ENCODE measurements at regions not wholly inside any gene's neighbourhood (a gene's known extent, or its start where the extent isn't known, plus 50 kb on each side); places are given as distances from the start of the nearest gene placed in this dataset.

GRCh38 chr7:11895337-11895736 lies 63.3 kb upstream of the THSD7A start:
- H3K27me3 ChIP-seq (ENCODE audit: control insufficient read depth in 1 of 2, insufficient read depth in 2 of 2, low read length in 2 of 2), result no peaks in the 10 kb centered on the region
- no peak overlapping the region for H3K9ac ChIP-seq (ENCODE audit: low read length in 2 of 2)
- H3K36me3 ChIP-seq (ENCODE audit: control insufficient read depth in 2 of 2, insufficient read depth in 2 of 2, low read length in 2 of 2), result no peaks in the 10 kb centered on the region
- no peak overlapping the region for H3K27ac ChIP-seq (ENCODE audit: low read length)
- no peak overlapping the region for H3K4me3 ChIP-seq (ENCODE audit: low read length in 2 of 2)
- no peaks in the 10 kb centered on the region for H3K4me1 ChIP-seq (ENCODE audit: control insufficient read depth, insufficient read depth, low read length)
- H3K9me3 ChIP-seq (ENCODE audit: control insufficient read depth in 2 of 2, low read length in 2 of 2), result no peaks in the 10 kb centered on the region

GRCh38 chr7:11896663-11897062 lies 64.7 kb upstream of the THSD7A start:
- Histone ChIP-seq H3K27me3 (ENCODE audit: control insufficient read depth in 1 of 2, insufficient read depth in 2 of 2, low read length in 2 of 2) (no peaks in the 10 kb centered on the region), H3K36me3 (ENCODE audit: control insufficient read depth in 2 of 2, insufficient read depth in 2 of 2, low read length in 2 of 2) (no peaks in the 10 kb centered on the region), H3K4me3 (ENCODE audit: low read length in 2 of 2) (no peak overlapping the region), H3K9ac (ENCODE audit: low read length in 2 of 2) (no peak overlapping the region), H3K27ac (ENCODE audit: low read length) (no peak overlapping the region), H3K9me3 (ENCODE audit: control insufficient read depth in 2 of 2, low read length in 2 of 2) (no peaks in the 10 kb centered on the region), H3K4me1 (ENCODE audit: control insufficient read depth, insufficient read depth, low read length) (no peaks in the 10 kb centered on the region)

- Histone ChIP-seq H3K9me3 (ENCODE audit: control insufficient read depth in 2 of 2, low read length in 2 of 2) (no peaks in the 10 kb centered on the region), H3K27me3 (ENCODE audit: control insufficient read depth in 1 of 2, insufficient read depth in 2 of 2, low read length in 2 of 2) (no peaks in the 10 kb centered on the region), H3K4me3 (ENCODE audit: low read length in 2 of 2) (no peak overlapping the region), H3K4me1 (ENCODE audit: control insufficient read depth, insufficient read depth, low read length) (no peaks in the 10 kb centered on the region), H3K9ac (ENCODE audit: low read length in 2 of 2) (no peak overlapping the region), H3K36me3 (ENCODE audit: control insufficient read depth in 2 of 2, insufficient read depth in 2 of 2, low read length in 2 of 2) (no peaks in the 10 kb centered on the region), H3K27ac (ENCODE audit: low read length) (no peak overlapping the region)
Measured at GRCh38 chr7:11899247-11899646, 67.2 kb upstream of the THSD7A start.

GRCh38 chr7:11910253-11910652 lies 78.3 kb upstream of the THSD7A start:
- no peaks in the 10 kb centered on the region for H3K9me3 ChIP-seq (ENCODE audit: control insufficient read depth in 2 of 2, low read length in 2 of 2)
- H3K27me3 ChIP-seq (ENCODE audit: control insufficient read depth in 1 of 2, insufficient read depth in 2 of 2, low read length in 2 of 2), result no peaks in the 10 kb centered on the region
- H3K9ac ChIP-seq (ENCODE audit: low read length in 2 of 2), result no peak overlapping the region
- no peak overlapping the region for H3K4me3 ChIP-seq (ENCODE audit: low read length in 2 of 2)
- no peak overlapping the region for H3K27ac ChIP-seq (ENCODE audit: low read length)
- no peaks in the 10 kb centered on the region for H3K4me1 ChIP-seq (ENCODE audit: control insufficient read depth, insufficient read depth, low read length)
- H3K36me3 ChIP-seq (ENCODE audit: control insufficient read depth in 2 of 2, insufficient read depth in 2 of 2, low read length in 2 of 2), result no peaks in the 10 kb centered on the region

- Histone ChIP-seq H3K9ac (ENCODE audit: low read length in 2 of 2) (no peak overlapping the region), H3K4me3 (ENCODE audit: low read length in 2 of 2) (no peak overlapping the region), H3K4me1 (ENCODE audit: control insufficient read depth, insufficient read depth, low read length) (no peaks in the 10 kb centered on the region), H3K27me3 (ENCODE audit: control insufficient read depth in 1 of 2, insufficient read depth in 2 of 2, low read length in 2 of 2) (no peaks in the 10 kb centered on the region), H3K9me3 (ENCODE audit: control insufficient read depth in 2 of 2, low read length in 2 of 2) (no peaks in the 10 kb centered on the region), H3K27ac (ENCODE audit: low read length) (no peak overlapping the region), H3K36me3 (ENCODE audit: control insufficient read depth in 2 of 2, insufficient read depth in 2 of 2, low read length in 2 of 2) (no peaks in the 10 kb centered on the region)
Measured at GRCh38 chr7:11911900-11912299, 79.9 kb upstream of the THSD7A start.

GRCh38 chr7:11914645-11915044 lies 82.6 kb upstream of the THSD7A start:
- Histone ChIP-seq H3K36me3 (ENCODE audit: control insufficient read depth in 2 of 2, insufficient read depth in 2 of 2, low read length in 2 of 2) (no peaks in the 10 kb centered on the region), H3K4me1 (ENCODE audit: control insufficient read depth, insufficient read depth, low read length) (no peaks in the 10 kb centered on the region), H3K27me3 (ENCODE audit: control insufficient read depth in 1 of 2, insufficient read depth in 2 of 2, low read length in 2 of 2) (no peaks in the 10 kb centered on the region), H3K4me3 (ENCODE audit: low read length in 2 of 2) (no peak overlapping the region), H3K9me3 (ENCODE audit: control insufficient read depth in 2 of 2, low read length in 2 of 2) (peaks cover 0 to 3% of the 10 kb centered on the region in 2 donors), H3K27ac (ENCODE audit: low read length) (no peak overlapping the region), H3K9ac (ENCODE audit: low read length in 2 of 2) (no peak overlapping the region)

GRCh38 chr7:11923376-11923930 lies 91.5 kb upstream of the THSD7A start:
- no peaks in the 10 kb centered on the region for H3K27me3 ChIP-seq (ENCODE audit: control insufficient read depth in 1 of 2, insufficient read depth in 2 of 2, low read length in 2 of 2)
- no peak overlapping the region for H3K4me3 ChIP-seq (ENCODE audit: low read length in 2 of 2)
- H3K9ac ChIP-seq (ENCODE audit: low read length in 2 of 2), result no peak overlapping the region
- no peaks in the 10 kb centered on the region for H3K36me3 ChIP-seq (ENCODE audit: control insufficient read depth in 2 of 2, insufficient read depth in 2 of 2, low read length in 2 of 2)
- no peaks in the 10 kb centered on the region for H3K4me1 ChIP-seq (ENCODE audit: control insufficient read depth, insufficient read depth, low read length)
- H3K27ac ChIP-seq (ENCODE audit: low read length), result no peak overlapping the region
- H3K9me3 ChIP-seq (ENCODE audit: control insufficient read depth in 2 of 2, low read length in 2 of 2), result peaks cover 0 to 3% of the 10 kb centered on the region in 2 donors

GRCh38 chr7:11931307-11931706 lies 99.3 kb upstream of the THSD7A start:
- no peak overlapping the region for H3K4me3 ChIP-seq (ENCODE audit: low read length in 2 of 2)
- H3K27me3 ChIP-seq (ENCODE audit: control insufficient read depth in 1 of 2, insufficient read depth in 2 of 2, low read length in 2 of 2), result no peaks in the 10 kb centered on the region
- no peak overlapping the region for H3K9ac ChIP-seq (ENCODE audit: low read length in 2 of 2)
- H3K27ac ChIP-seq (ENCODE audit: low read length), result no peak overlapping the region
- H3K36me3 ChIP-seq (ENCODE audit: control insufficient read depth in 2 of 2, insufficient read depth in 2 of 2, low read length in 2 of 2), result no peaks in the 10 kb centered on the region
- no peaks in the 10 kb centered on the region for H3K9me3 ChIP-seq (ENCODE audit: control insufficient read depth in 2 of 2, low read length in 2 of 2)
- H3K4me1 ChIP-seq (ENCODE audit: control insufficient read depth, insufficient read depth, low read length), result no peaks in the 10 kb centered on the region

GRCh38 chr7:11934796-11935195 lies 102.8 kb upstream of the THSD7A start:
- Histone ChIP-seq H3K9me3 (ENCODE audit: control insufficient read depth in 2 of 2, low read length in 2 of 2) (no peaks in the 10 kb centered on the region), H3K36me3 (ENCODE audit: control insufficient read depth in 2 of 2, insufficient read depth in 2 of 2, low read length in 2 of 2) (no peaks in the 10 kb centered on the region), H3K27me3 (ENCODE audit: control insufficient read depth in 1 of 2, insufficient read depth in 2 of 2, low read length in 2 of 2) (no peaks in the 10 kb centered on the region), H3K4me3 (ENCODE audit: low read length in 2 of 2) (no peak overlapping the region), H3K4me1 (ENCODE audit: control insufficient read depth, insufficient read depth, low read length) (no peaks in the 10 kb centered on the region), H3K9ac (ENCODE audit: low read length in 2 of 2) (no peak overlapping the region), H3K27ac (ENCODE audit: low read length) (no peak overlapping the region)

GRCh38 chr7:11935905-11936304 lies 103.9 kb upstream of the THSD7A start:
- Histone ChIP-seq H3K27me3 (ENCODE audit: control insufficient read depth in 1 of 2, insufficient read depth in 2 of 2, low read length in 2 of 2) (no peaks in the 10 kb centered on the region), H3K36me3 (ENCODE audit: control insufficient read depth in 2 of 2, insufficient read depth in 2 of 2, low read length in 2 of 2) (no peaks in the 10 kb centered on the region), H3K9ac (ENCODE audit: low read length in 2 of 2) (no peak overlapping the region), H3K4me3 (ENCODE audit: low read length in 2 of 2) (no peak overlapping the region), H3K4me1 (ENCODE audit: control insufficient read depth, insufficient read depth, low read length) (no peaks in the 10 kb centered on the region), H3K27ac (ENCODE audit: low read length) (no peak overlapping the region), H3K9me3 (ENCODE audit: control insufficient read depth in 2 of 2, low read length in 2 of 2) (no peaks in the 10 kb centered on the region)

GRCh38 chr7:11946794-11947193 lies 114.8 kb upstream of the THSD7A start:
- no peak overlapping the region for H3K9ac ChIP-seq (ENCODE audit: low read length in 2 of 2)
- H3K27me3 ChIP-seq (ENCODE audit: control insufficient read depth in 1 of 2, insufficient read depth in 2 of 2, low read length in 2 of 2), result no peaks in the 10 kb centered on the region
- no peaks in the 10 kb centered on the region for H3K9me3 ChIP-seq (ENCODE audit: control insufficient read depth in 2 of 2, low read length in 2 of 2)
- no peak overlapping the region for H3K4me3 ChIP-seq (ENCODE audit: low read length in 2 of 2)
- H3K27ac ChIP-seq (ENCODE audit: low read length), result no peak overlapping the region
- H3K36me3 ChIP-seq (ENCODE audit: control insufficient read depth in 2 of 2, insufficient read depth in 2 of 2, low read length in 2 of 2), result no peaks in the 10 kb centered on the region
- no peaks in the 10 kb centered on the region for H3K4me1 ChIP-seq (ENCODE audit: control insufficient read depth, insufficient read depth, low read length)
